ENCODE measurements at regions not wholly inside any gene's neighbourhood (a gene's known extent, or its start where the extent isn't known, plus 50 kb on each side); places are given as distances from the start of the nearest gene placed in this dataset.

GRCh38 chr20:57087705-57088104 is 178.7 kb downstream of the BMP7 start:
- TF ChIP-seq EZH2 (IDR thresholded peaks at IDR 0.05; ENCODE audit: borderline replicate concordance, low read length) (no peak), CTCF (IDR thresholded peaks at IDR 0.05; ENCODE audit: low read length) (no peak)
